ENCODE measurements at regions not wholly inside any gene's neighbourhood (a gene's known extent, or its start where the extent isn't known, plus 50 kb on each side); places are given as distances from the start of the nearest gene placed in this dataset.
"Not testable (repeated sequence)": the region's sequence is repeated elsewhere in the genome, so short reads cannot be mapped to it uniquely, and the experiment has no call there.

- no peak overlapping the region for H3K4me3 ChIP-seq (ENCODE audit: low read depth, low read length)
These were observed 993.3 kb downstream of the BRD1 start for GRCh38 chr22:48834404-48834803.

GRCh38 chr22:48832592-48832991 is 995.1 kb downstream of the BRD1 start:
- H3K4me3 ChIP-seq (ENCODE audit: low read depth, low read length), result no peak overlapping the region

- H3K4me3 ChIP-seq (ENCODE audit: low read depth, low read length), result no peak overlapping the region
These were observed 997.8 kb downstream of the BRD1 start for GRCh38 chr22:48829908-48830307.

GRCh38 chr22:48828688-48829087 is 999.0 kb downstream of the BRD1 start:
- H3K4me3 ChIP-seq (ENCODE audit: low read depth, low read length), result no peak overlapping the region

- no peak overlapping the region for H3K4me3 ChIP-seq (ENCODE audit: low read depth, low read length)
These were observed 999.6 kb downstream of the BRD1 start for GRCh38 chr22:48827904-48828555.

GRCh38 chr22:48827268-48827846 is 1000.3 kb downstream of the BRD1 start:
- no peak overlapping the region for H3K4me3 ChIP-seq (ENCODE audit: low read depth, low read length)

- no peak overlapping the region for H3K4me3 ChIP-seq (ENCODE audit: low read depth, low read length)
These were observed 1001.1 kb downstream of the BRD1 start for GRCh38 chr22:48826546-48826945.

GRCh38 chr22:48825802-48826520 is 1001.7 kb downstream of the BRD1 start:
- H3K4me3 ChIP-seq (ENCODE audit: low read depth, low read length), result no peak overlapping the region

- no peak overlapping the region for H3K4me3 ChIP-seq (ENCODE audit: low read depth, low read length)
These were observed 1002.7 kb downstream of the BRD1 start for GRCh38 chr22:48824712-48825651.

GRCh38 chr22:48823941-48824340 is 1003.7 kb downstream of the BRD1 start:
- H3K4me3 ChIP-seq (ENCODE audit: low read depth, low read length), result no peak overlapping the region

GRCh38 chr22:48822278-48823233 is 1005.1 kb downstream of the BRD1 start:
- H3K4me3 ChIP-seq (ENCODE audit: low read depth, low read length), result no peak overlapping the region

GRCh38 chr22:48821727-48822126 is 1005.9 kb downstream of the BRD1 start:
- H3K4me3 ChIP-seq (ENCODE audit: low read depth, low read length), result no peak overlapping the region

- H3K4me3 ChIP-seq (ENCODE audit: low read depth, low read length), result no peak overlapping the region
These were observed 1006.4 kb downstream of the BRD1 start for GRCh38 chr22:48821346-48821690.

- no peak overlapping the region for H3K4me3 ChIP-seq (ENCODE audit: low read depth, low read length)
These were observed 1007.0 kb downstream of the BRD1 start for GRCh38 chr22:48820481-48821345.

- H3K4me3 ChIP-seq (ENCODE audit: low read depth, low read length), result no peak overlapping the region
These were observed 1007.7 kb downstream of the BRD1 start for GRCh38 chr22:48819961-48820360.

GRCh38 chr22:48819232-48819631 is 1008.4 kb downstream of the BRD1 start:
- no peak overlapping the region for H3K4me3 ChIP-seq (ENCODE audit: low read depth, low read length)

GRCh38 chr22:48817491-48817890 is 1010.2 kb downstream of the BRD1 start:
- not testable (repeated sequence) for H3K4me3 ChIP-seq (ENCODE audit: low read depth, low read length)

- no peak overlapping the region for H3K4me3 ChIP-seq (ENCODE audit: low read depth, low read length)
These were observed 1015.8 kb downstream of the BRD1 start for GRCh38 chr22:48811885-48812284.
